CD4-positive, alpha-beta T cell treated with Interleukin-4 for 1 hour (primary cell): ENCODE measurements at regions not wholly inside any gene's neighbourhood (a gene's known extent, or its start where the extent isn't known, plus 50 kb on each side); places are given as distances from the start of the nearest gene placed in this dataset.

ENCODE experiments used
- DNase-seq, 2 donors: peaks; one replicate each; pipeline ENCODE4 v3.0.0-alpha.2; 2020 to 2022

DNA sequence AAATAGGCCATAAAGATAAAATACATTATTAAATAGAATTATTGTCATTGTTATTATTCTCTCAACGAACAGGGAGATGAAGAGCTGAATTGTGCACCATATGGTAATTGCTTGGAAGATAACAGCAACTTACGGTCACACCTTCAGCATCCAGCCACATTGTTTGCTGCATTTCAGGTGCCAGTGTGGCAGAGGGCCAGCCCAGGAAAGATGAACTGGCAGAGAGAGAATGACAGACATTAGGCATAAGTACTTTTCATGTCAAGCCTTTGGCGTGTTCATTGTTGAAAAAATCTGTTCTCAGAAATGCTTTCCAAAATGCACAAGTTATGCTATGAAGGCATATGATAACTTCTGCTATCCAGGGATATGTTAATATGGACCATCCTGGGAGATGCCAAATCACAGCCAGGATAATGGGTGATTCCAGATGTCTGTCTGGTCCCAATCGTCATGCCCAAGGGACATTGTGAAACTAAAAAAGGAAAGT, 748.6 kb upstream of the PIK3C3 start:
- no peak for DNase-seq

DNA sequence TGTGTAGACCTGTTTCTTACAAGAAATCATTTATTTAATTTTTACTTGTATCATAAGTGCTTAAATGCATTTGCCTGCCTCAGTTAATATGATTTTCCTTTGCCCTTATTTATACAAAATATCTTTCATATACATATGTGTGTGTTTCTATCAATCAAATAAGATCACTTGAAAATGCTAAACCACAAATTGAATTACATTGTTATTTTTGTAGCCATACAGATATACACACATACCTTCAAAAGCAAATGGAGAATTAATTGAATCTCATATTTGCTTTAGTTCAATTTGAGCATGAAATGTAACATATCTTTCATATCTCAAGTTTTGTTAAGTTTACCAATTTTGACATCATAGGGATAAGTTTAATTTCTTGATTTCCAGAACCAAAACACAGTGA, 755.8 kb upstream of the PIK3C3 start:
- DNase-seq = no peak

DNA sequence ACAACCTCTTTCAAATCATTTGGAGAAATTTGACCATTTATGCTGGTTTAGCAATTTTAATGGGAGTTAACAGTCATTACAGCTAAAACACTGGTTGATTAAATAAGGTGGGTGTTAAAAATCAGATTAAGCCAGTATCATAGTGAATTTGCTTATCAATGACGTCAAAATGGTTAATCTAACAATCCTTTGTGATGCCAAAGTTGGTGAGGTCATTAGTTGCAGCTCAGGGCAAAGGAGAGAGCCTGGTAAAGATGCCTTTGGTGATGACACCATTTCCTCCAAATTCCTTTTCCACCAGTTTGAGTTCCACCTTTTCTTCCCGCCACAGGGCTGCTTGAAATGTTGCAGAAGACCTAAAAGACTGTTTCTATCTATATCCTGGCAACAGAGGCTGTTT, 757.1 kb upstream of the PIK3C3 start:
- no peak for DNase-seq

DNA sequence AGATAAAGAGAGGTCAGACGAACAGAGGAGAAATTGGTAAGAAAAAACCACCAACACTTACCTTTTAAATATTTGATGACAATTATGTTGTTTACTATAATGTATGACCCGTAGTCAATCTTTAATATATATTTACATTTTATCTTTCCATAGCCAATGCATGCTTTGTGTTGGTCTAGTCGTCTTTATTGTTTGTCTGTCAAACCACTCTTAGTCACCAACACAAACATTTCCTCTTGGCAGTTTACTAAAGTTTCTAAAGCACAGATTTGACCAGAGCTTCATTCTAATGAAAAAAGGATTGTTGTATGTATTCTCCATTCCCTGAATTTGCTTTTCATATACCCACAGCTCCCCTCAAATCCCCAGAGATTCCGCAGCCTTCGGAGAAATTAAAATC, 784.7 kb upstream of the PIK3C3 start:
- no peak for DNase-seq

DNA sequence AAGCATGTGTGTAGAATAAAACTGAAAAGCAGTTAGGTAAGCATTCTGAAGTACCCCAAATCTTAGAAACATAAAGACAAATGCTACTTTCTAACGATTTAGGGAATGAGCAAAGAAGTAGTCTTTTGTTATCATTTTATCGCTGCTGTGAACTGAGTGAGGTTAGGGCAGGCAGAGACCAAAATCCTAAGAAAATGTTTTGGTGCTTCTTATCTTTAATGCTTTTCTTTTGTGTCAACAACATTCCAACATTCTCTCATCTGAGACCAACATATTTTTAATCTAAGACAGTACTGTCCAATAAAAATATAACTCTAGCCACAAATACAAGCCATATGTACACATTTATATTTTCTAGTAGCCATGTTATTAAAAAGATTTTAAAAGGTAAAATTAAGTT, 789.4 kb upstream of the PIK3C3 start:
- no peak for DNase-seq

DNA sequence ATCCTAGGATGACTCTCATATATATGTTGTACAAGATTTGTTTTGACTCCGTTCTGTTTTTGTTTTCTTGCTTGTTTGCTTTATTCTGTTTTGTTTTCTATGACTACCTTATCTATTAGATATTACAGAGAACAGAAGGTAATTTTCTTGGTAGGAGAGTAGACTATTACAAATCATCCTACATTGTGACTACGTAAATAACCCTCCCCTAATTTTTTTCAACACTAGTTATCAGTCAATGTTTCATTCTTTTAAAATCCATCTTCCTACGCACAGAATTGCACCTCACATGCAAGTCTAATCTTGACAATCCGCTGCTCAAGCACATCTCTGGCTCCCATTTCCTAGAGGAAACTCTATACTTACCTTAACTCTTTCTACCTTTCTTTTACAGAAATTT, 792.3 kb upstream of the PIK3C3 start:
- no peak for DNase-seq

DNA sequence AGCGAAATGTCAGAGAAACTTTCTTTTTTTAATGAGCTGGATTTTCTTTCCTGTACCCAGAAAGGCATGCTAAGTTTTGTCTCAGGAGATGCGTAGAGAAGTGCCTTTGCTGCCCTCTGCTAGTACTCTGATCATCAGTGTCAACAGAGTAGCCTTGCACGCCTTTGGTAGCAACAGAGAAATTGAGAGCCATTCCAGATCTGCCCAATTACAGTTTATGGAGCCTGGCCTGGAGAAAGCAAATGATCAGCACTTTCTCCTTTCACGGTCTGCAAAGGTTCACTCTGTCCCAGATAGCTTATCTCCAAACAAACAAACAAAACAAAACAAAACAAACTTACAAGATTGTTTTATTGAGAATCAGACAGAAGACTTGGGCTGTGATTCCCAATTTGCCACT, 792.8 kb upstream of the PIK3C3 start:
- no peak for DNase-seq

DNA sequence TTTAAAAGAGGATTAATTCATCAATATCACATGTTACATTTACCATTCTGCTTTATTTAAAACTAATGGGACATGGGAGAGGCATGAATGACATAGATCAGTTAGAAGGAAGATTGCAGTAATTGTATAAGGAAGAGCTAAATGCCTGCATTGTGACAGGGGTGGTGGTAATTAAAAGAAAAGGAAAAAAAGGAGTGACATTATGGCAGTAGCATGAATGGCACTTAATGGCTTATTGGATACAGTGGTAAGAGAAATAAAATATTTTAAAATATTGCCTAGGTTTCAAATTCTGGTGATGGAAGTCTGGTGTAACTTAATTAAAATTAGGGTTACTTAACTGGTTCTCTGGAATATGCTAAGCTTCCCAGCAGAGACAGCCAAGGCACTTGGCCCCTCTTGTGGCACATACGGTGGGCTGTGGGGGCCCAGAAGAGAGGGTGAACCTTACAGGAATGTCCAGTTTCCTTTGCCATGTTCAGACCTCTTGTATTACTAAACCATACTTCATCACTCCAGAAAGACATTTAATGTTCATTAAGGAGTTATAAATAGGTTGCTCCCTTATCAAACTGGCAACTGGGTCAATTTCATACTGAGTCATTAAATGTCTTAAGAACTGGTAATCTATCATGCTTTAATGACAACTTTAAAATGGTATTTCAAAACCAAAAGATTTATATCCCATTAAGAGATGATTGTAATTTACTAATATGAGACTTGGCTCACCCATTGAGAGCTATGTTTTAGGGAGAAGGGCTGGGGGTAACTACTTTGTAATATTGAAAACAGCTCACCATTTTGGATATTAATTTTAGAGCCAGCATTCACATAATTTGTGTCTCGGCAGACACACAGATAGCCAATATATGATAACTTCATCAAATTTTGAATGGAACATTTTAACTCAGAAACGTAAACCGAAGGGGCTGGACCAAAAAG, 798.9 kb upstream of the PIK3C3 start:
- no peak for DNase-seq

DNA sequence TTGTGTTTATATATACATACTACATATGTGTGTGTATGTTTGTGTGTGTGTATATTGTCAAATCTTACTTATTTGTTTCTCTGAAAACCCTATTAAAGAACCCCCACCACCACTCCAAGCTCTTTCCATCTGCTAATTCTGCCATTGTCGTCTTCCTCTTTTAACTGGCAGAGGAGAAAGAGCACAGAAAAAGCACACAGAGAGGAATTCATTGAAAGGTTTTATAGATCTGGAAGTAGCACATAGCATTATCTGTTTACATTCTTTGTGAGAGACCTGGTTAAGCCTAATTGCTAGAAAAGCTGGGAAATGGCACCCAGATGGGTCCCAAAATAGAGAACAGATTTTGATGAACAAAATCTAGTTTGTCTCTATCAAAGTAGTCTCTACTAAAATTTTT, 800.0 kb upstream of the PIK3C3 start:
- DNase-seq = no peak

DNA sequence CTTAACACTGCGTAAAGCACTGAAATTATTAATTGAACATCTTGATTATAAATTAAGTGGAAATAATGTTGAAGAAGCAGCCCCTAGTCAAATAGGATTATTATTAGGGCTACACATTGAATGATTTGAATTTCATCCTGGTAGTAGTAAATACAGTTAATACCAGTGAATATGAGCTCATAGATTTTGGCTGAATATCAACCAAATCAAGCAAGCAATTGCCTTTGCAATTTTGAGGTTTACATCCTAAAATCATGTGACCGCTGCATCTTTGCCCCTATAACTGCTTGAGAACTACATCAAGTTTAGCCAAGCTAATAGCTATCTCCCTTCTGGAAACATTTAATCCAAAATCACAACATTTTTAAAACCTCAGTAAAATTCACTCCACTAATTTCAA, 801.2 kb upstream of the PIK3C3 start:
- DNase-seq = no peak

DNA sequence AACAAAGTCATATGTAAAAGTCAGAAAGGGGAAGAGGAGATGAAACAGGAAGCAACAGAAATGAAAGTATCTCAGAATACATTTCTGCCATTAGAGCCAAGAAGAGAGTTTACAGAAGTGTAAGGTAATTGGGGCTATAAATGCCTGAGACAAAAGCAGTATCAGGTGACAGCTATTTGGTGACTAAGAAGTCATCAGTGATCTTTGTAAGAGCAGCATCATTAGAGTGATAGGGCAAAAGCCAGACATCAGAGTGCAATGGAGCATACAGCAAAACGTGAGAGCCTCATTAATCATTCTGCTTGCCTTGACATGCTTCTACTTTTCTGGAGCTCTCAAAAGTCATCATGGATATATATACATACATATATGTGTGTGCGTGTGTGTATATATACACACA, 804.7 kb upstream of the PIK3C3 start:
- no peak for DNase-seq

DNA sequence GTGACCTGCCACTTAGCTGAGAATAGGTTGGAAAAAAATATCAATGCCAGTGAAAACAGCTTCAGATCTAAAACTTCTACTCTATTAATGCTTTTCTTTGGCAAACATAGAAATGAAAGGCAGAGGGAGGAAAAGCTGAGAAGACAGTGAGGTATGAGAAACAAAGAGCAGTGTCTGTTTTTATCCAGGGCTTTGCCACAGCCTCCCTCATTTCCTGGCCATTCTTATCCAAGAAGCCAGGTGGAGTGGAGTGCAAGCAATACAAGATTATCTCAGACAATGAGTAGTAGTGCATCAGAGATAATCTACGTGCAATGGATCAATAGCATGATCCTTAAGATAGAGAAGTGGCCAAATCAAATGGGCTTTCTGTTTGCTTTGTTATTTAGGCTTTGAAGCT, 808.7 kb upstream of the PIK3C3 start:
- no peak for DNase-seq

DNA sequence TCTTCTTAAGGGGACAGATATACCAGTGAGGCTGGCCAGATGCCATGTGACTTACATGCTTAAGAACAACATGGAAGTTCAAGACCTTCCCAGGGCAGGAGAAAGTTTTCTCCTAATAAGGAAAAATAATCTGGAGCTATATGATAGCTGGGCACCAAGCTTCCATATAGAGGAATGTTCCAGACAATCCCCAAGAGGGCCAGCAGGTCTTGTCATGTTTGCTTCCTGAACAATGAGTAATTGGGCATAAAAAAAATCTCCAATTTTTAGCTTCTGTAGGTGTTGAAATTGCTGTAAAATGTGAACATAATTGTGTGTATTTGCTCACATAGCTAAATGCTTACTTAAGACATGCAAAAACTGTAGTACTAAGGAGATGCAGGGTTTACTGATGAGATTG, 809.5 kb upstream of the PIK3C3 start:
- DNase-seq = no peak

DNA sequence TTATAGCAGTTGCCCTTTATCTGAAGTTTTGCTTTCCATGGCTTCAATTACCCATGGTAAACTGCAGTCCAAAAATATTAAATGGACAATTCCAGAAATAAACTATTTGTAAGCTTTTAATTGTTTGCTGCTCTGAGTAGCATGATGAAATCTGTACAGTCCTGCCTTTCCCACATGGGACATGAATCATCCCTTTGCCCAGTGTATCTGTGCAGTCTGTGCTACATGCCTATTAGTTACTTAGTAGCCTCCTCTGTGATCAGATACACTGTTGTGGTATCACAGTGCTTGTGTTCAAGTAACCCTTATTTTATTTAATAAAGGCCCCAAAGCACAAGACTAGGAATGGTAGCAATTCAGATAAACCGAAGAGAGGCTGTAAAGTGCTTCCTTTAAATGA, 810.6 kb upstream of the PIK3C3 start:
- no peak for DNase-seq

DNA sequence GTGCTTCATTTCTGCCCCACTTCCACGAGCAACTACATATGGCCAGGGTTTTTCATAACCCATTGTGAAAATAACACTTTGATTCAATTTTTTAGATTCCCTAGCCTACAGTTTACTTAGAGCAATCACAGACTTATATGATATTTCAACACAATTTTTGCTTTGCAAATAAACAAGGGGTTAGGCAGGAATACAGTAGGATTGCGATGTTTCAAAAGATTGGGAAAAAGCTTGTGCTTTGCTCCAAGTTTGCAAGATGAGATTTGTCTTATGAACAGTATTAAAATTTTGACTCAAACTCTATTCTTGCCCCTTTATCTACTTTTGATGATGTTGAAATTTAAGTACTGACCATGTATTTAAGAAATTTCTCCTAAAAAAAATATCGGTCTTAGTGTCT, 814.5 kb upstream of the PIK3C3 start:
- no peak for DNase-seq

DNA sequence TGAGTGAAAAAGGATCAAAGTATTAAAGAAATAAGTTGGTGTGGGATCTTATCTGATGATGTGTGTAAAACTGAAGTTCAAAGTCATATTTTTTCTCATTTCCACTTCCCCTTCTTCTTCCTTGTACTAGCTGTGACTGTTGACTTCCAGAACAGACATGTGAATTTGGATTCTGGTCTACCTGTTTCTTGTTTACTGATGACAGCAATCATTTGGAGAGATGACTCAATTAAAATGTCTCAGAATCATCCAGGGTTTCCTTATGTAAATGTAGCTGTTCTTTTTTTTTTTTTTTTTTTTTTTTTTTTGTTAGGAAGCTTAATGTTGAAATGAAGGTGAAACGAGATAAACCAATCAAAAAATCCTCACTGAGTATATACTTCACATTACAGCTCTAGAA, 819.9 kb upstream of the PIK3C3 start:
- no peak for DNase-seq

DNA sequence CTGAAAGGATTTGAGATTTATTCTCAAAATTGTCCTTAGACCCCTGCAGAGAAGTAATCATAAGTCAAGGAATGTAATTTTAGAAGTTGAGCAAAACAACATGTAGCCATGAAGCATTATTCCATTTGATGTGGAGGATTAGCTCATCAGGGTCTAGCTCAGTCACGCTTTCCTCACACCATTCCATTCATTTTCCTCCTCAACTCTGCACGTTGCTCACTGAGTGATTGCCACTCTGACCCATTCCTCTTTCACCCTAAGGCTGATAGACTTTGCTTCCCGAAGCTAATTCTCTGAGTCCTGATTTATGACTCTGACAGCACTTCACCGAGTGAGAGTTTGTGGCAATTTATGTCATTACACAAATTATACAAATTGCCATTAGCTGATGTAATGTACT, 820.6 kb upstream of the PIK3C3 start:
- DNase-seq = no peak

DNA sequence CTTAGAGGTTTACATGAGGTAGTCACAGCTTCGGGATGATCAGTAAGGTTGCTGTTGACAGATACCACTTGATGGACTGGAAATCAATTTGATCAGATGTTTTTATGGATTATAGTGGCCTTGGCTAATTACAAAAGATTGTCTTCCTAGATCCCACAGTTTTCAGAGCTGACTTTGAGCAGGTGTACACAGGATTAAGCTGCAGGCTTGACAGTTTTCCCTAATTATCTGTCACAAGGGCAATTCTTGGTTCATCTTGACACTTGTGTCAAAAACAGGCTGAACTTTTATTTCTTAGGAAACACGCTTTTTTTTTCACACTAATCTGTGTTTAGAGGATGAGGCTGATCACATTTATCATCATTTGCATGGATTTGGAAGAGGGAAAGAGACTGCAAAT, 824.0 kb upstream of the PIK3C3 start:
- DNase-seq = no peak

DNA sequence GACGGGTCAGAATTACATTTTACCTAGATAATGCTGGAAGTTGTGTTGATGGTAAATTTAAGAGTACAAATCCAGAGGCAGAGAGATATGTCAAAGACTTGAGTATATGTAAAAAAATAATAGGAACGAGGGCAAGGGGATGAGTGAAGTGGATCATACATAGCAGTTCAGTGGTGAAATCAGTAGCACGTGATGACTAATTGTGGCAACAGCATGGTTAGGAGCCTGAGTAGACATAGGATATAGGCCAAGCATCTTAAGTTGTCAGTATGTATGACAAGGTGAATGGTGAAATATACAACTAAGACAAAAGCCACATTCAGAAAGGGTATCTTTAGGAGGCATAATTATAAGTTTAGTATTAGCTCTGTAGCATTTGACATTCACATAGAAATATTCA, 826.5 kb upstream of the PIK3C3 start:
- no peak for DNase-seq

DNA sequence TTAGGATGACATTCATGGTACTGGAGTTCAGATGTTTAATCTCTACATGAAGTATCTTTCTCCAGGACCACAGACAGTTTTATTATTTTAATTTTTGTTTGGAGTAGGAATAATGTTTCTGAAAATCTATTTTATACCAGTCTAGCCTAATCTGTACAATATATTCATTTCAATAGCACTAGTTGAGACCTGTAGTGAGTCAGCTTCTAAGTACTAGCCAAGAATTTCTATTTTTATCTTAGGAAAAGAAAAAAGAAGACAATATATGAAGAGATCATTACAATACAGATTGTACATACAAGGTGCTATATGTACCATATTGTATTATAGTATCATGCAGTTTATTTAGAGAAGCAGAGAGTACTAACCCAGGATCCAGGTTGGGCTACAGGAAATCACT, 826.9 kb upstream of the PIK3C3 start:
- DNase-seq = no peak

DNA sequence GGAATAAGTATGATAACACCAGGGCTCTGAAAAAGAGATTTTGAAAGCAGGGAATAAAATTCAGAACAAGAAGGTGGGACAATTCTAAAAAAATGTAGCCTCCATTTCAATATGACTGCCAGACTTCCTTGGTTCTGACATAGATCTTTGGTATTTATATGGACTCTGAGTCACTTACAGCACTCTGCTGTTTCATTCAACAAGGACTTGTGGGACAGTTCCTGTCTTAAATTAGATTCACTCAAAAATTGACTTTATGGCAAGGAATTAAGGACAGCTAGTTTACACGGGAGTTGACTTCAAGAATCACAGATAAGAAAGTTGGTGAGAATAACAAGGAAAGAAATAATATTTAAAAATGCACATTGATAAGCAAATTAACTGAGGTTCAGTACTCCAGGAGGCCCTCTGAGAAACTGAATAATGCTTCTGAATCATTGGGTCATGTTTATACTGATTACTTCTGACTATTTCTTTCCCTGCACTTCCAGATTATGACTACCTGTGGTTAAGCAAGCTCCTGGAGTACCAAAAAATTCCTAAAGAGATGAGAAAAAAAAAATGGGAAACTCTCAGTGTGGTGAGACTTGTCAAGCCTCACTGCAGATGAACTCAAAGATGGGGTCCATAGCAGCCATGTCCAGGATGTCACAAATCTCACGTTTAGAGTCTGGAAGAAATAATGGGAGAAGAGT, 828.3 kb upstream of the PIK3C3 start:
- no peak for DNase-seq

DNA sequence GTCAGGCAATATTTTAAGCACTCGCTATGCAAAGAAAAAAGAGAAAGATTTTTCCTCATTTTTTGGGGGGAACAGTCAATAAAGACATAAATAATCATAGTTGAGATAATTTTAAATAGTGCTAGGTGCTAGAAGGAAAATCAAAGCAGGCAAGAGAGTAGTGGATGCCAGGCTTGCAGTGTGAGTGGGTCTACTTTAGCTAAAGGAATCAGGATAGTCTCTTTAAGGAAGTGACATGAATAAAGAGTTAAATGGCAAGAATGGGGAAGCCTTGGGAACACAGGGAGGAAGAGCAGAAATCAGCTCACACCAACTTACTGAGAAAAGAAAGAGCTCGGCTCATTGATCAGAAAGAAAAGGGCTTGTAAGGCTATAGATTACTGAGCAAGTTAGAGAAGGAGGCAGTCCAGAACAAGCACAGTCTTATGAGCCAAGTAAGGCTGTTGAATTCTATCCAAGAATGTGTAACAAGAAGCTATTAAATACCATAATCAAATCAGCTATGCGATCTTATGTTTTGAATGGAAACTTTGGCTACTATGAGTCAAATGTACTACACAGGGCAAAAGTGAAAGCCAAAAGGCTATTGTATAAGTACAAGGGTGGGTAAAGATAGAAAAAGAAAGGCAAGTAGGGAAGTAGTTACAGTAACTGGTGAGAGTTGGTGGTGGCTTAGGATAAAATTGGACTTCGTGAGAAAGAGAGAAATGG, 833.8 kb upstream of the PIK3C3 start:
- no peak for DNase-seq

DNA sequence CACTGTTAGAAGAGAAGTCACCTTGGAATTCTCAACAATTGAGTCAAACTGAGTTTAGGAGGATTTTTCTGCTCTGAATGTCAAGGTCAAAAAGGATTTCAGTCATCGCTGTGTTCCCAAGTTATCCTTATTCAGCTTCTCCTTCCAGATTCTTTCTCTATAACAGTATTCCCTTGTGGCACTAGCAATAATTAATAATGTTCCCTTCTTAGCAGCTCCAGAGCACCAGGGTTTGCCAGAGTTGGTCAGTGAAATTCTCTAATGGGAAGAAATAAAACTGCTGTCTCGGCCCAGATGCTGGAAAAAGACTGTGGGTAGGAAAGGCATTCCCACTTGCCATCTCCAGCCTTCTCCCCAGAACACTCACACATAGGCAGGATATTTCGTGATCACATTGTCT, 836.0 kb upstream of the PIK3C3 start:
- DNase-seq = no peak
